H1 (cell line): ENCODE measurements at regions not wholly inside any gene's neighbourhood (a gene's known extent, or its start where the extent isn't known, plus 50 kb on each side); places are given as distances from the start of the nearest gene placed in this dataset.
A peak's percentile ranks its signal among the peaks of the same experiment; 100 is the strongest.

Experiments
- CTCF ChIA-PET: fragments of 300-600 bp; sonication (Branson Sonifier 250); formaldehyde crosslinking; loops from one replicate; lab custom pipeline; 2021; ENCODE audit not compliant: partially characterized antibody; lab: Charles Lee
- POLR2A ChIA-PET: fragments of 300-600 bp; sonication (Branson Sonifier 250); formaldehyde crosslinking; loops from one replicate; lab custom pipeline; 2021; ENCODE audit warnings: inconsistent platforms; ENCODE audit not compliant: partially characterized antibody; lab: Charles Lee
- DNase-seq, 2 experiments: peaks; one replicate each; pipeline versions ENCODE4 v3.0.0 to v3.0.0-alpha.2; 2010 to 2022; ENCODE audit warnings: low spot score in 2 of 2, low read depth in 1 of 2, mixed read lengths in 1 of 2
- FAIRE-seq: peaks from 2 replicates; lab custom pipeline; 2011; peaks lifted over from hg19 to GRCh38; lab: Jason Lieb, UNC
- H2AFZ ChIP-seq: 2 replicates; pipeline ENCODE4 v1.8.1; 2012; ENCODE audit warnings: low read length, inconsistent platforms
- H2AK5ac ChIP-seq: 2 replicates; pipeline ENCODE4 v1.6.1; 2013; ENCODE audit warnings: low read depth, low read length
- H2BK120ac ChIP-seq: replicated peaks from 2 replicates; pipeline ENCODE3; 2013; ENCODE audit warnings: low read depth, low read length, inconsistent platforms
- H2BK12ac ChIP-seq: 2 replicates; pipeline ENCODE4 v1.6.1; 2013; ENCODE audit warnings: low read depth, low read length
- H2BK15ac ChIP-seq: 2 replicates; pipeline ENCODE4 v1.6.1; 2013; ENCODE audit warnings: low read length
- H2BK20ac ChIP-seq: 2 replicates; pipeline ENCODE4 v1.6.1; 2013; ENCODE audit warnings: low read length
- H2BK5ac ChIP-seq: 2 replicates; pipeline ENCODE4 v1.6.1; 2013; ENCODE audit warnings: low read depth, low read length
- H3K14ac ChIP-seq: 2 replicates; pipeline ENCODE4 v1.6.1; 2013; ENCODE audit warnings: inconsistent platforms; ENCODE audit not compliant: insufficient read length
- H3K18ac ChIP-seq: 2 replicates; pipeline ENCODE4 v1.6.1; 2013; ENCODE audit warnings: low read length; ENCODE audit errors: extremely low read depth
- H3K23ac ChIP-seq: 2 replicates; pipeline ENCODE4 v1.6.1; 2013; ENCODE audit warnings: inconsistent platforms; ENCODE audit not compliant: insufficient read length
- H3K23me2 ChIP-seq: 2 replicates; pipeline ENCODE4 v1.6.1; 2013; ENCODE audit warnings: low read depth, low read length
- H3K27ac ChIP-seq: 2 replicates; pipeline ENCODE4 v1.6.1; 2011; ENCODE audit warnings: low read depth, low read length, inconsistent platforms
- H3K27me3 ChIP-seq, 4 experiments: replicated peaks in 1 of 4; 1 replicate in 1 of 4; 2 replicates in 3 of 4; pipeline versions ENCODE4 v1.6.1 to v1.8.1; 2011 to 2013; ENCODE audit warnings: low read length in 3 of 4, mild to moderate bottlenecking in 3 of 4, inconsistent platforms in 2 of 4, mixed read lengths in 2 of 4, moderate library complexity in 1 of 4; ENCODE audit not compliant: control insufficient read depth in 3 of 4, insufficient read depth in 3 of 4; ENCODE audit errors: extremely low read depth in 1 of 4
- H3K36me3 ChIP-seq, 4 experiments: 2 replicates each; pipeline versions ENCODE4 v1.6.1 to v1.8.1; 2011 to 2013; ENCODE audit warnings: mild to moderate bottlenecking in 4 of 4, low read length in 3 of 4, moderate library complexity in 2 of 4, control low read depth in 1 of 4, inconsistent platforms in 1 of 4; ENCODE audit not compliant: insufficient read depth in 4 of 4, control insufficient read depth in 2 of 4
- H3K4ac ChIP-seq: replicated peaks from 2 replicates; pipeline ENCODE3; 2013; ENCODE audit warnings: low read length, low read depth, mixed read lengths, inconsistent platforms; ENCODE audit not compliant: insufficient read length
- H3K4me1 ChIP-seq, 4 experiments: replicated peaks in 1 of 4; 1 replicate in 1 of 4; 2 replicates in 3 of 4; pipeline versions ENCODE4 v1.6.1 to v1.8.1; 2011 to 2013; ENCODE audit warnings: low read length in 3 of 4, inconsistent platforms in 2 of 4, mixed read lengths in 1 of 4; ENCODE audit not compliant: insufficient read depth in 4 of 4, control insufficient read depth in 3 of 4
- H3K4me2 ChIP-seq, 2 experiments: 2 replicates each; pipeline versions ENCODE4 v1.6.1 to v1.8.1; 2011 to 2013; ENCODE audit warnings: low read depth in 2 of 2, low read length in 2 of 2, control low read depth in 1 of 2, inconsistent platforms in 1 of 2, mild to moderate bottlenecking in 1 of 2; ENCODE audit not compliant: insufficient read depth in 1 of 2
- H3K4me3 ChIP-seq, 4 experiments: fragments of 200-600, 300-600 bp in 1 of 4; sonication (generic), shearing (Covaris generic), sonication (Bioruptor Twin) in 1 of 4; 2 replicates each; pipeline versions ENCODE4 v1.5.1 to v1.8.1; 2011 to 2016; ENCODE audit warnings: low read length in 4 of 4, low read depth in 3 of 4, control low read depth in 2 of 4, inconsistent platforms in 2 of 4, mild to moderate bottlenecking in 2 of 4, mixed read lengths in 1 of 4, moderate library complexity in 1 of 4; ENCODE audit not compliant: insufficient read depth in 2 of 4; ENCODE audit errors: extremely low read depth in 1 of 4
- H3K56ac ChIP-seq: replicated peaks from 2 replicates; pipeline ENCODE3; 2013; ENCODE audit warnings: low read depth, mild to moderate bottlenecking, mixed read lengths, low read length, inconsistent platforms; ENCODE audit not compliant: insufficient read length
- H3K79me1 ChIP-seq: 2 replicates; pipeline ENCODE4 v1.6.1; 2013; ENCODE audit warnings: low read depth, low read length, control low read depth
- H3K79me2 ChIP-seq, 2 experiments: 2 replicates each; pipeline versions ENCODE4 v1.6.1 to v1.8.1; 2012 to 2013; ENCODE audit warnings: low read length in 2 of 2, mild to moderate bottlenecking in 2 of 2, inconsistent platforms in 1 of 2; ENCODE audit not compliant: insufficient read depth in 2 of 2, control insufficient read depth in 1 of 2
- H3K9ac ChIP-seq, 4 experiments: replicated peaks in 1 of 4; 1 replicate in 1 of 4; 2 replicates in 3 of 4; pipeline versions ENCODE4 v1.6.1 to v1.8.1; 2011 to 2013; ENCODE audit warnings: low read depth in 3 of 4, low read length in 3 of 4, control low read depth in 2 of 4, mild to moderate bottlenecking in 2 of 4, moderate library complexity in 2 of 4, inconsistent platforms in 1 of 4; ENCODE audit errors: extremely low read depth in 1 of 4
- H3K9me3 ChIP-seq, 2 experiments: 2 replicates each; pipeline versions ENCODE4 v1.6.1 to v1.8.1; 2012 to 2013; ENCODE audit warnings: mild to moderate bottlenecking in 2 of 2, moderate library complexity in 2 of 2, control low read depth in 1 of 2, inconsistent platforms in 1 of 2, low read depth in 1 of 2, low read length in 1 of 2, mixed read lengths in 1 of 2; ENCODE audit not compliant: insufficient read depth in 2 of 2
- H4K20me1 ChIP-seq, 2 experiments: replicated peaks in 1 of 2; 2 replicates each; pipeline versions ENCODE3 to v1.8.1; 2011 to 2013; ENCODE audit warnings: inconsistent platforms in 2 of 2, low read length in 2 of 2, mild to moderate bottlenecking in 1 of 2; ENCODE audit not compliant: insufficient read depth in 2 of 2, control insufficient read depth in 1 of 2
- H4K5ac ChIP-seq: 2 replicates; pipeline ENCODE4 v1.6.1; 2013; ENCODE audit warnings: low read length, low read depth, mixed read lengths, inconsistent platforms; ENCODE audit not compliant: insufficient read length
- H4K8ac ChIP-seq: 2 replicates; pipeline ENCODE4 v1.8.0; 2013; ENCODE audit warnings: mild to moderate bottlenecking, moderate library complexity, low read length, inconsistent platforms; ENCODE audit not compliant: insufficient read depth; ENCODE audit errors: extremely low read depth
- H4K91ac ChIP-seq: replicated peaks from 2 replicates; pipeline ENCODE3; 2013; ENCODE audit warnings: low read length, mixed read lengths, inconsistent platforms; ENCODE audit not compliant: insufficient read length
- ASH2L ChIP-seq: fragments of 200-600, 300-600 bp; sonication (generic); IDR thresholded peaks from one replicate; pipeline ENCODE4 v1.7.1; 2017; ENCODE audit warnings: low read length
- GTF2F1 ChIP-seq: IDR thresholded peaks from 2 replicates; pipeline ENCODE4 v1.6.1; 2012; ENCODE audit warnings: low read depth, low read length, improper control_type of control experiment, borderline replicate concordance
- PHF8 ChIP-seq: fragments of 200-600 bp; sonication (generic); conservative IDR thresholded peaks from 2 replicates; pipeline ENCODE4 v1.7.1; 2012; ENCODE audit warnings: low read depth, mild to moderate bottlenecking, inconsistent platforms, low read length, moderate library complexity
- SRF ChIP-seq: IDR thresholded peaks from 2 replicates; pipeline ENCODE4 v1.6.1; 2011; ENCODE audit warnings: mild to moderate bottlenecking, low read depth, low read length, moderate library complexity
- SUZ12 ChIP-seq: fragments of 200-600 bp; sonication (generic); IDR thresholded peaks from 2 replicates; pipeline ENCODE4 v1.6.1; 2012; ENCODE audit warnings: mild to moderate bottlenecking, inconsistent platforms, low read length, moderate library complexity, mixed read lengths
- TAF7 ChIP-seq: optimal IDR thresholded peaks from 2 replicates; pipeline ENCODE3; 2011; ENCODE audit warnings: low read depth, mild to moderate bottlenecking, inconsistent platforms, low read length, moderate library complexity, borderline replicate concordance
- WGBS, 2 experiments: shearing (Covaris generic) in 1 of 2; methylation state at CpG; one replicate each; pipeline versions ENCODE4 v1.1.6 to v1.1.7; 2013 to 2015; ENCODE audit warnings: low lambda C conversion rate in 2 of 2, mixed read lengths in 2 of 2, inconsistent platforms in 1 of 2, low coverage in 1 of 2, missing lambda C conversion rate in 1 of 2; ENCODE audit not compliant: insufficient replicate concordance in 2 of 2, insufficient coverage in 1 of 2, insufficient read length in 1 of 2; ENCODE audit errors: extremely low coverage in 1 of 2, missing lambda C conversion rate in 1 of 2; 5-methylcytosine and 5-hydroxymethylcytosine counted together

DNA sequence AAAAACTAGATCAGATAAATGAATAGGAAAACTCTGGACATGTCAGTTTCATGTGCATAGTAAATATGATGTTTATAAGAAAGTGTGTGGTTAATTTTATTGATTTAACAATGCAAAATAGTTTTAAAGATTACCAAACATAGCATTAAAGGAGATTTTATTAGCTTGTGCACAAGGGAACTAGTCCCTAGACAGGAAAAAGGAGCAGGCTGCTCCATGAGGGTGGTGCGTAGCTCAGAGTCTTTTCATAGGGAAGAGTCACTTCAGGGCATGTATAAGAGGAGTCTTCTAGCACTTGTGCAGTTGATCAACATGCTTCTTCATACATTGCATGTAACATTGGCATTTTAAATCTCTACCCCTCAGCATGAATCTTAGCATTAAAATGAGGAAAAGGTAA lies 835.8 kb downstream of the GRIK2 start:
- no peaks in the 10 kb centered on the region for H3K36me3 ChIP-seq
- H2AFZ ChIP-seq: peak overlapping the region; percentile 74; the same call in 1 of the 2 replicates
- POLR2A ChIA-PET: no interaction called here
- TF ChIP-seq SUZ12 (no peak), TAF7 (no peak), SRF (no peak), ASH2L (no peak), GTF2F1 (no peak), PHF8 (no peak)
- TF ChIP-seq, all 59 proteins: peak for 0
- Histone ChIP-seq H3K4me3 (no peak overlapping the region), H2BK5ac (no peak overlapping the region), H3K79me1 (no peaks in the 10 kb centered on the region), H3K79me2 (no peaks in the 10 kb centered on the region), H3K23ac (no peak overlapping the region), H2BK120ac (no peak overlapping the region), H2BK20ac (no peak overlapping the region), H3K4ac (no peak overlapping the region), H4K5ac (no peak overlapping the region), H3K18ac (no peak overlapping the region), H3K27me3 (no peaks in the 10 kb centered on the region), H3K27ac (no peak overlapping the region), H3K4me1 (peaks cover 0 to 5% (median 0%) of the 10 kb centered on the region in 4 experiments; a peak in 2 of 7 replicates), H3K56ac (no peak overlapping the region), H3K14ac (no peak overlapping the region), H4K91ac (no peak overlapping the region), H3K9ac (no peak overlapping the region), H2AK5ac (no peak overlapping the region), H3K4me2 (no peak overlapping the region), H4K8ac (no peak overlapping the region), H3K9me3 (no peaks in the 10 kb centered on the region), H3K23me2 (peaks cover 1% of the 10 kb centered on the region; the same call in 1 of the 2 replicates), H2BK15ac (no peak overlapping the region), H2BK12ac (no peak overlapping the region), H4K20me1 (no peaks in the 10 kb centered on the region)
- FAIRE-seq (no peak), DNase-seq (no peak)
- WGBS, 2 experiments: 86% methylated on average over 1 of the region's 1 CpG; no CpG with 5 or more reads in 1 of the 2 experiments
- CTCF ChIA-PET: no interaction called here
